ENCODE measurements at regions not wholly inside any gene's neighbourhood (a gene's known extent, or its start where the extent isn't known, plus 50 kb on each side); places are given as distances from the start of the nearest gene placed in this dataset.
"Not testable (repeated sequence)": the region's sequence is repeated elsewhere in the genome, so short reads cannot be mapped to it uniquely, and the experiment has no call there.

DNA sequence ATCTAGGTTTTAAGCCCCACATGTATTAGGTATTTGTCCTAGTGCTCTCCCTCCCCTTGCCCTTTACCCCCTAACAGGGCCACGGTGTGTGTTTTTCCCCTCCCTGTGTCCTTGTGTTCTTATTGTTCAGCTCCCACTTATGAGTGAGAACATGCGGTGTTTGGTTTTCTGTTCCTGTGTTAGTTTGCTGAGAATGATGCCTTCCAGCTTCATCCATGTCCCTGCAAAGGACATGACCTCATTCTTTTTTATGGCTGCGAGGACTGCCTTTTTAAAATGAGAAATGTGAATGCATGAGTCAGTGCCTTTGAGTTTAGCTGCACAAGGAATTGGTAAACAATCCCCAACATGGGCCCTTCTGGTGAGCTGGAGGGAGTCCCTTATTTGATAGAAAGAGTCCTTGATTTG, 88.4 kb upstream of the EIF5 start:
- not testable (repeated sequence) for TF ChIP-seq ZFP30, CSDC2 (CRISPR knock-in tag; IDR thresholded peaks at IDR 0.05)
- TF ChIP-seq, protein P1, sequence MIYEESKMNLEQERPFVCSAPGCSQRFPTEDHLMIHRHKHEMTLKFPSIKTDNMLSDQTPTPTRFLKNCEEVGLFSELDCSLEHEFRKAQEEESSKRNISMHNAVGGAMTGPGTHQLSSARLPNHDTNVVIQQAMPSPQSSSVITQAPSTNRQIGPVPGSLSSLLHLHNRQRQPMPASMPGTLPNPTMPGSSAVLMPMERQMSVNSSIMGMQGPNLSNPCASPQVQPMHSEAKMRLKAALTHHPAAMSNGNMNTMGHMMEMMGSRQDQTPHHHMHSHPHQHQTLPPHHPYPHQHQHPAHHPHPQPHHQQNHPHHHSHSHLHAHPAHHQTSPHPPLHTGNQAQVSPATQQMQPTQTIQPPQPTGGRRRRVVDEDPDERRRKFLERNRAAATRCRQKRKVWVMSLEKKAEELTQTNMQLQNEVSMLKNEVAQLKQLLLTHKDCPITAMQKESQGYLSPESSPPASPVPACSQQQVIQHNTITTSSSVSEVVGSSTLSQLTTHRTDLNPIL (CRISPR knock-in tag; IDR thresholded peaks at IDR 0.05; ENCODE audit: low read depth), result not testable (repeated sequence)
